Caco-2 (cell line): ENCODE measurements at regions not wholly inside any gene's neighbourhood (a gene's known extent, or its start where the extent isn't known, plus 50 kb on each side); places are given as distances from the start of the nearest gene placed in this dataset.

ENCODE experiments used
- BruUV-seq: library from RNA; stranded (reverse); fragments of 400-500 nt; replicated peaks from 2 replicates; lab custom pipeline; 2021; lab: Mats Ljungman, UMichigan
- CTCF ChIA-PET: fragments of 300-600 bp; sonication (Branson Sonifier 250); formaldehyde crosslinking; loops from one replicate; lab custom pipeline; 2022; ENCODE audit warnings: antibody characterized with exemption; lab: Charles Lee
- POLR2A ChIA-PET: fragments of 300-600 bp; sonication (Branson Sonifier 250); formaldehyde crosslinking; loops from one replicate; lab custom pipeline; 2022; ENCODE audit warnings: antibody characterized with exemption; lab: Charles Lee
- DNase-seq, 2 experiments: peaks; one replicate each; pipeline versions ENCODE4 v3.0.0 to v3.0.0-alpha.2; 2020 to 2022
- H3K27me3 ChIP-seq: replicated peaks from 2 replicates; pipeline ENCODE4 v1.6.0; 2011; ENCODE audit warnings: low read length; ENCODE audit not compliant: control insufficient read depth, insufficient read depth
- H3K36me3 ChIP-seq: 2 replicates; pipeline ENCODE4 v1.5.1; 2011; ENCODE audit warnings: low read length; ENCODE audit not compliant: control insufficient read depth, insufficient read depth
- H3K4me1 ChIP-seq: fragments of 250-450 bp; sonication (Bioruptor Pico); 2 replicates; pipeline ENCODE4 v1.5.1; 2020; ENCODE audit warnings: mild to moderate bottlenecking
- H3K4me3 ChIP-seq: 2 replicates; pipeline ENCODE4 v1.5.1; 2011; ENCODE audit warnings: low read depth, mild to moderate bottlenecking, control low read depth, low read length
- H3K9me3 ChIP-seq: fragments of 250-450 bp; sonication (Bioruptor Pico); 2 replicates; pipeline ENCODE4 v1.5.1; 2020; ENCODE audit warnings: mild to moderate bottlenecking, moderate library complexity
- H3K27ac Mint-ChIP-seq: one replicate; pipeline ENCODE4 v1.8.0; 2022; ENCODE audit warnings: mixed read lengths; ENCODE audit not compliant: unreplicated experiment
- H3K27me3 Mint-ChIP-seq: one replicate; pipeline ENCODE4 v1.8.0; 2022; ENCODE audit warnings: mixed read lengths; ENCODE audit not compliant: insufficient read depth, unreplicated experiment
- H3K36me3 Mint-ChIP-seq: one replicate; pipeline ENCODE4 v1.8.0; 2022; ENCODE audit warnings: mild to moderate bottlenecking, mixed read lengths; ENCODE audit not compliant: insufficient read depth, unreplicated experiment
- H3K4me1 Mint-ChIP-seq: one replicate; pipeline ENCODE4 v1.8.0; 2022; ENCODE audit warnings: low read depth, mixed read lengths; ENCODE audit not compliant: unreplicated experiment
- H3K4me3 Mint-ChIP-seq: one replicate; pipeline ENCODE4 v1.8.0; 2022; ENCODE audit warnings: mild to moderate bottlenecking, moderate library complexity, mixed read lengths; ENCODE audit not compliant: unreplicated experiment
- H3K9me3 Mint-ChIP-seq: one replicate; pipeline ENCODE4 v1.8.0; 2022; ENCODE audit warnings: mixed read lengths; ENCODE audit not compliant: unreplicated experiment
- CTCF ChIP-seq, 2 experiments: fragments of 200-600 bp in 1 of 2; IDR thresholded peaks; 1 replicate in 1 of 2; 2 replicates in 1 of 2; pipeline versions ENCODE4 v1.5.1 to v1.8.0; 2011 to 2022; ENCODE audit warnings: antibody characterized with exemption in 1 of 2, control low read depth in 1 of 2, inconsistent platforms in 1 of 2, low read depth in 1 of 2, low read length in 1 of 2, mild to moderate bottlenecking in 1 of 2, moderate library complexity in 1 of 2; ENCODE audit not compliant: insufficient read depth in 1 of 2, severe bottlenecking in 1 of 2, unreplicated experiment in 1 of 2
- intact Hi-C: fragments of 100-400 bp; cut with micrococcal nuclease; formaldehyde crosslinking; loops from one replicate; pipeline ENCODE4 v1.10.0; 2022; ENCODE audit not compliant: unreplicated experiment

GRCh38 chr18:65941482-65941881 is 190.7 kb downstream of the CDH7 start:
- H3K36me3 ChIP-seq = no peaks in the 10 kb centered on the region
- Mint-ChIP-seq H3K27ac (no peak overlapping the region), H3K27me3 (no peaks in the 10 kb centered on the region), H3K4me3 (no peak overlapping the region), H3K4me1 (no peaks in the 10 kb centered on the region), H3K9me3 (no peaks in the 10 kb centered on the region), H3K36me3 (no peaks in the 10 kb centered on the region)
- no TSS peak for BruUV-seq
- ChIA-PET POLR2A (no interaction called here), CTCF (no interaction called here)
- H3K4me3 ChIP-seq = no peak overlapping the region
- H3K9me3 ChIP-seq = no peaks in the 10 kb centered on the region
- intact Hi-C loops = no loop called here
- no peaks in the 10 kb centered on the region for H3K4me1 ChIP-seq
- TF ChIP-seq CTCF (IDR thresholded peaks at IDR 0.05; ENCODE audit: insufficient read depth in 1 of 2, low read depth in 1 of 2, low read length in 1 of 2, severe bottlenecking in 1 of 2, unreplicated experiment in 1 of 2) = no peak
- DNase-seq = no peak
- H3K27me3 ChIP-seq = no peaks in the 10 kb centered on the region
